Vagina (tissue), 2 donors: ENCODE measurements at regions not wholly inside any gene's neighbourhood (a gene's known extent, or its start where the extent isn't known, plus 50 kb on each side); places are given as distances from the start of the nearest gene placed in this dataset.

Source experiments
- POLR2A ChIP-seq, 2 donors: fragments of 450-650 bp; IDR thresholded peaks; one replicate each; pipeline ENCODE4 v1.6.1; 2017; ENCODE audit warnings: antibody characterized with exemption in 2 of 2, mild to moderate bottlenecking in 2 of 2, moderate library complexity in 2 of 2
- TF ChIP-seq, protein P1 (sequence below), 3 experiments: fragments of 450-650 bp in 2 of 3; fragments of 200-600 bp in 1 of 3; sonication (generic) in 1 of 3; IDR thresholded peaks; one replicate each; pipeline ENCODE4 v1.5.1; 2017 to 2019; ENCODE audit warnings: antibody characterized with exemption in 3 of 3, mild to moderate bottlenecking in 2 of 3, moderate library complexity in 2 of 3

DNA sequence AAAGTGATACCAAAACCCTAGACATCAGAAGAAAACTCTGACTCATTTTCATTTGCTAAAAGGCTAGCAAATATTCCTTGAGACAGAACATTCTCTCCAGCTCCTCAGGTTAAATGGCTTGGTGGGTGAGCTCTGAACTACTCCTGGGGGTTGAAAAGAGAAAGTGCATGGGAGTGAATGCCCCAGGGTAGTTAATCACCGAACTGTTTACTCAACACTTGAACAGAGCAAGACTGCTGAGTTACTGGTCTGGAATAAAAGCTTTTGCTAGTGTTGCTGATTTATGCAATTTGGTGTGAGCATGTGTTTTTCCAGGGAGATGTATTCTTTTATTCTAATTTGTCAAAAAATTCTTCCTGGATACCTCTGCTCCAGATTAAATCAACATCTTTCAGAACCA, 88.3 kb upstream of the PRDM9 start:
- TF ChIP-seq, protein P1, sequence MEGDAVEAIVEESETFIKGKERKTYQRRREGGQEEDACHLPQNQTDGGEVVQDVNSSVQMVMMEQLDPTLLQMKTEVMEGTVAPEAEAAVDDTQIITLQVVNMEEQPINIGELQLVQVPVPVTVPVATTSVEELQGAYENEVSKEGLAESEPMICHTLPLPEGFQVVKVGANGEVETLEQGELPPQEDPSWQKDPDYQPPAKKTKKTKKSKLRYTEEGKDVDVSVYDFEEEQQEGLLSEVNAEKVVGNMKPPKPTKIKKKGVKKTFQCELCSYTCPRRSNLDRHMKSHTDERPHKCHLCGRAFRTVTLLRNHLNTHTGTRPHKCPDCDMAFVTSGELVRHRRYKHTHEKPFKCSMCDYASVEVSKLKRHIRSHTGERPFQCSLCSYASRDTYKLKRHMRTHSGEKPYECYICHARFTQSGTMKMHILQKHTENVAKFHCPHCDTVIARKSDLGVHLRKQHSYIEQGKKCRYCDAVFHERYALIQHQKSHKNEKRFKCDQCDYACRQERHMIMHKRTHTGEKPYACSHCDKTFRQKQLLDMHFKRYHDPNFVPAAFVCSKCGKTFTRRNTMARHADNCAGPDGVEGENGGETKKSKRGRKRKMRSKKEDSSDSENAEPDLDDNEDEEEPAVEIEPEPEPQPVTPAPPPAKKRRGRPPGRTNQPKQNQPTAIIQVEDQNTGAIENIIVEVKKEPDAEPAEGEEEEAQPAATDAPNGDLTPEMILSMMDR (IDR thresholded peaks at IDR 0.05): no peak
- no peak for TF ChIP-seq POLR2A (IDR thresholded peaks at IDR 0.05)
